ENCODE measurements at regions not wholly inside any gene's neighbourhood (a gene's known extent, or its start where the extent isn't known, plus 50 kb on each side); places are given as distances from the start of the nearest gene placed in this dataset.

- Histone ChIP-seq H4K8ac (ENCODE audit: low read depth, low read length) (no peak overlapping the region), H2BK15ac (ENCODE audit: low read length) (no peak overlapping the region), H2AFZ (ENCODE audit: low read length) (no peak overlapping the region), H3K79me1 (ENCODE audit: low read depth, low read length) (no peaks in the 10 kb centered on the region), H3K27me3 (ENCODE audit: control insufficient read depth in 3 of 3, insufficient read depth in 3 of 3, low read depth in 1 of 3, low read length in 3 of 3) (no peaks in the 10 kb centered on the region), H2BK12ac (ENCODE audit: low read length) (no peak overlapping the region), H2BK120ac (ENCODE audit: low read depth, low read length) (no peak overlapping the region), H3K4me1 (ENCODE audit: control insufficient read depth in 2 of 2, insufficient read depth in 1 of 2, low read depth in 1 of 2, low read length in 2 of 2) (peaks cover 2% of the 10 kb centered on the region in 2 donors), H3K14ac (ENCODE audit: low read length) (no peak overlapping the region), H3K4me2 (ENCODE audit: insufficient read depth, low read length, poor library complexity, severe bottlenecking) (no peak overlapping the region), H3K18ac (ENCODE audit: low read length) (no peak overlapping the region), H3K9ac (ENCODE audit: low read depth, low read length, poor library complexity) (no peak overlapping the region), H3K9me3 (replicated peaks in 1 of 2; ENCODE audit: control insufficient read depth in 2 of 2, insufficient read depth in 1 of 2, low read depth in 1 of 2, low read length in 2 of 2) (no peaks in the 10 kb centered on the region), H4K91ac (ENCODE audit: low read depth, low read length, poor library complexity) (no peak overlapping the region), H3K27ac (replicated peaks; ENCODE audit: low read length) (no peak overlapping the region), H3K36me3 (replicated peaks in 1 of 2; ENCODE audit: control insufficient read depth in 2 of 2, insufficient read depth in 2 of 2, low read length in 2 of 2) (no peaks in the 10 kb centered on the region), H3K23ac (ENCODE audit: low read depth, low read length, poor library complexity) (no peak overlapping the region), H3K4me3 (ENCODE audit: low read length in 2 of 2) (no peak overlapping the region), H2AK5ac (ENCODE audit: low read depth, low read length) (no peak overlapping the region), H3K4ac (ENCODE audit: low read length) (no peak overlapping the region), H2BK5ac (ENCODE audit: low read length) (no peak overlapping the region)
- no CpG with 5 or more reads among the region's 3 CpGs for WGBS, 2 donors (ENCODE audit: extremely low coverage in 2 of 2, insufficient read length in 2 of 2, insufficient replicate concordance in 1 of 2)
- DNase-seq (ENCODE audit: low spot score) = no peak
These were observed 126.8 kb downstream of the NXNL2 start for GRCh38 chr9:88661759-88662158.

- no peak overlapping the region for H3K4me2 ChIP-seq (ENCODE audit: insufficient read depth, low read length, poor library complexity, severe bottlenecking)
- no peak overlapping the region for H3K4ac ChIP-seq (ENCODE audit: low read length)
- no peaks in the 10 kb centered on the region for H3K36me3 ChIP-seq (replicated peaks in 1 of 2; ENCODE audit: control insufficient read depth in 2 of 2, insufficient read depth in 2 of 2, low read length in 2 of 2)
- H3K9ac ChIP-seq (ENCODE audit: low read depth, low read length, poor library complexity) = no peak overlapping the region
- H2BK12ac ChIP-seq (ENCODE audit: low read length) = no peak overlapping the region
- no peak overlapping the region for H3K14ac ChIP-seq (ENCODE audit: low read length)
- DNase-seq (ENCODE audit: low spot score) = no peak
- no peak overlapping the region for H3K18ac ChIP-seq (ENCODE audit: low read length)
- H4K8ac ChIP-seq (ENCODE audit: low read depth, low read length) = no peak overlapping the region
- no peak overlapping the region for H4K91ac ChIP-seq (ENCODE audit: low read depth, low read length, poor library complexity)
- no peak overlapping the region for H2BK120ac ChIP-seq (ENCODE audit: low read depth, low read length)
- H3K27me3 ChIP-seq (ENCODE audit: control insufficient read depth in 3 of 3, insufficient read depth in 3 of 3, low read depth in 1 of 3, low read length in 3 of 3) = no peaks in the 10 kb centered on the region
- no CpG with 5 or more reads among the region's 4 CpGs for WGBS, 2 donors (ENCODE audit: extremely low coverage in 2 of 2, insufficient read length in 2 of 2, insufficient replicate concordance in 1 of 2)
- no peak overlapping the region for H2AFZ ChIP-seq (ENCODE audit: low read length)
- H3K9me3 ChIP-seq (replicated peaks in 1 of 2; ENCODE audit: control insufficient read depth in 2 of 2, insufficient read depth in 1 of 2, low read depth in 1 of 2, low read length in 2 of 2) = no peaks in the 10 kb centered on the region
- H3K4me3 ChIP-seq (ENCODE audit: low read length in 2 of 2) = no peak overlapping the region
- no peak overlapping the region for H3K23ac ChIP-seq (ENCODE audit: low read depth, low read length, poor library complexity)
- no peak overlapping the region for H3K27ac ChIP-seq (replicated peaks; ENCODE audit: low read length)
- no peak overlapping the region for H2AK5ac ChIP-seq (ENCODE audit: low read depth, low read length)
- no peak overlapping the region for H2BK15ac ChIP-seq (ENCODE audit: low read length)
- no peak overlapping the region for H2BK5ac ChIP-seq (ENCODE audit: low read length)
- H3K4me1 ChIP-seq (ENCODE audit: control insufficient read depth in 2 of 2, insufficient read depth in 1 of 2, low read depth in 1 of 2, low read length in 2 of 2) = no peaks in the 10 kb centered on the region
- H3K79me1 ChIP-seq (ENCODE audit: low read depth, low read length) = no peaks in the 10 kb centered on the region
These were observed 128.9 kb downstream of the NXNL2 start for GRCh38 chr9:88663771-88664419.

- Histone ChIP-seq H2AFZ (ENCODE audit: low read length) (no peak overlapping the region), H3K27me3 (ENCODE audit: control insufficient read depth in 3 of 3, insufficient read depth in 3 of 3, low read depth in 1 of 3, low read length in 3 of 3) (no peaks in the 10 kb centered on the region), H3K4ac (ENCODE audit: low read length) (no peak overlapping the region), H2BK15ac (ENCODE audit: low read length) (no peak overlapping the region), H3K9me3 (replicated peaks in 1 of 2; ENCODE audit: control insufficient read depth in 2 of 2, insufficient read depth in 1 of 2, low read depth in 1 of 2, low read length in 2 of 2) (no peaks in the 10 kb centered on the region), H3K4me1 (ENCODE audit: control insufficient read depth in 2 of 2, insufficient read depth in 1 of 2, low read depth in 1 of 2, low read length in 2 of 2) (no peaks in the 10 kb centered on the region), H3K4me2 (ENCODE audit: insufficient read depth, low read length, poor library complexity, severe bottlenecking) (no peak overlapping the region), H3K9ac (ENCODE audit: low read depth, low read length, poor library complexity) (no peak overlapping the region), H3K36me3 (replicated peaks in 1 of 2; ENCODE audit: control insufficient read depth in 2 of 2, insufficient read depth in 2 of 2, low read length in 2 of 2) (no peaks in the 10 kb centered on the region), H4K91ac (ENCODE audit: low read depth, low read length, poor library complexity) (no peak overlapping the region), H3K23ac (ENCODE audit: low read depth, low read length, poor library complexity) (no peak overlapping the region), H2BK5ac (ENCODE audit: low read length) (no peak overlapping the region), H3K18ac (ENCODE audit: low read length) (no peak overlapping the region), H3K79me1 (ENCODE audit: low read depth, low read length) (no peaks in the 10 kb centered on the region), H4K8ac (ENCODE audit: low read depth, low read length) (no peak overlapping the region), H2BK12ac (ENCODE audit: low read length) (no peak overlapping the region), H3K14ac (ENCODE audit: low read length) (no peak overlapping the region), H3K27ac (replicated peaks; ENCODE audit: low read length) (no peak overlapping the region), H2BK120ac (ENCODE audit: low read depth, low read length) (no peak overlapping the region), H2AK5ac (ENCODE audit: low read depth, low read length) (no peak overlapping the region), H3K4me3 (ENCODE audit: low read length in 2 of 2) (no peak overlapping the region)
- no peak for DNase-seq (ENCODE audit: low spot score)
- no CpG with 5 or more reads among the region's 8 CpGs for WGBS, 2 donors (ENCODE audit: extremely low coverage in 2 of 2, insufficient read length in 2 of 2, insufficient replicate concordance in 1 of 2)
These were observed 129.8 kb downstream of the NXNL2 start for GRCh38 chr9:88664773-88665172.

- Histone ChIP-seq H3K4me3 (ENCODE audit: low read length in 2 of 2) (peak overlapping the region in 1 of 2 donors; percentile 55), H2AFZ (ENCODE audit: low read length) (peak overlapping the region; percentile 71), H3K27ac (replicated peaks; ENCODE audit: low read length) (no peak overlapping the region), H3K14ac (ENCODE audit: low read length) (peak overlapping the region; percentile 17), H3K36me3 (replicated peaks in 1 of 2; ENCODE audit: control insufficient read depth in 2 of 2, insufficient read depth in 2 of 2, low read length in 2 of 2) (no peaks in the 10 kb centered on the region), H3K18ac (ENCODE audit: low read length) (no peak overlapping the region), H4K91ac (ENCODE audit: low read depth, low read length, poor library complexity) (peak overlapping the region; percentile 99), H4K8ac (ENCODE audit: low read depth, low read length) (no peak overlapping the region), H2BK15ac (ENCODE audit: low read length) (no peak overlapping the region), H3K9ac (ENCODE audit: low read depth, low read length, poor library complexity) (no peak overlapping the region), H3K79me1 (ENCODE audit: low read depth, low read length) (no peaks in the 10 kb centered on the region), H2BK12ac (ENCODE audit: low read length) (no peak overlapping the region), H3K4me1 (ENCODE audit: control insufficient read depth in 2 of 2, insufficient read depth in 1 of 2, low read depth in 1 of 2, low read length in 2 of 2) (peaks cover 0 to 1% of the 10 kb centered on the region in 2 donors), H3K4me2 (ENCODE audit: insufficient read depth, low read length, poor library complexity, severe bottlenecking) (no peak overlapping the region), H2BK120ac (ENCODE audit: low read depth, low read length) (no peak overlapping the region), H3K9me3 (replicated peaks in 1 of 2; ENCODE audit: control insufficient read depth in 2 of 2, insufficient read depth in 1 of 2, low read depth in 1 of 2, low read length in 2 of 2) (peaks cover 3 to 15% of the 10 kb centered on the region in 2 donors), H2BK5ac (ENCODE audit: low read length) (no peak overlapping the region), H3K27me3 (ENCODE audit: control insufficient read depth in 3 of 3, insufficient read depth in 3 of 3, low read depth in 1 of 3, low read length in 3 of 3) (no peaks in the 10 kb centered on the region), H2AK5ac (ENCODE audit: low read depth, low read length) (no peak overlapping the region), H3K23ac (ENCODE audit: low read depth, low read length, poor library complexity) (no peak overlapping the region), H3K4ac (ENCODE audit: low read length) (peak overlapping the region; percentile 78)
- no peak for DNase-seq (ENCODE audit: low spot score)
- WGBS, 2 donors (ENCODE audit: extremely low coverage in 2 of 2, insufficient read length in 2 of 2, insufficient replicate concordance in 1 of 2) = 100% methylated on average over 5 of the region's 12 CpGs; no CpG with 5 or more reads in 1 of the 2 donors
These were observed 138.1 kb downstream of the NXNL2 start for GRCh38 chr9:88672874-88673689.
